KMS-11 (cell line): ENCODE measurements at regions not wholly inside any gene's neighbourhood (a gene's known extent, or its start where the extent isn't known, plus 50 kb on each side); places are given as distances from the start of the nearest gene placed in this dataset.

Experiments
- H2AFZ ChIP-seq: fragments of 200-600 bp; sonication (generic); 2 replicates; pipeline ENCODE4 v1.6.1; 2016; ENCODE audit warnings: antibody characterized with exemption, mixed run types, low read depth
- H3K27ac ChIP-seq: fragments of 200-600 bp; sonication (generic); 2 replicates; pipeline ENCODE4 v1.6.1; 2016; ENCODE audit warnings: mild to moderate bottlenecking, mixed run types
- H3K27me3 ChIP-seq: fragments of 200-600 bp; sonication (generic); 2 replicates; pipeline ENCODE4 v1.6.1; 2017; ENCODE audit warnings: mild to moderate bottlenecking, low read depth, mixed run types, moderate library complexity; ENCODE audit not compliant: insufficient read depth
- H3K36me3 ChIP-seq: fragments of 200-600 bp; sonication (generic); 2 replicates; pipeline ENCODE4 v1.6.1; 2017; ENCODE audit warnings: mild to moderate bottlenecking, mixed run types; ENCODE audit not compliant: insufficient read depth
- H3K4me1 ChIP-seq: fragments of 200-600 bp; sonication (generic); 2 replicates; pipeline ENCODE4 v1.6.1; 2016; ENCODE audit warnings: mild to moderate bottlenecking, low read depth, mixed run types; ENCODE audit not compliant: poor library complexity, severe bottlenecking
- H3K4me2 ChIP-seq: fragments of 200-600 bp; sonication (generic); 2 replicates; pipeline ENCODE4 v1.7.0; 2016; ENCODE audit warnings: mild to moderate bottlenecking, mixed run types
- H3K4me3 ChIP-seq: fragments of 200-600 bp; sonication (generic); IDR thresholded peaks from 2 replicates; pipeline ENCODE4 v1.6.1; 2017; ENCODE audit warnings: low read depth, low read length, mixed read lengths; ENCODE audit not compliant: insufficient read depth
- H3K79me2 ChIP-seq: fragments of 200-600 bp; sonication (generic); 2 replicates; pipeline ENCODE4 v1.6.1; 2016; ENCODE audit warnings: low read depth, mixed run types; ENCODE audit not compliant: insufficient read depth
- H3K9ac ChIP-seq: fragments of 200-600 bp; sonication (generic); 2 replicates; pipeline ENCODE4 v1.6.1; 2016; ENCODE audit warnings: mild to moderate bottlenecking, mixed run types
- H4K20me1 ChIP-seq: fragments of 200-600 bp; sonication (generic); 2 replicates; pipeline ENCODE4 v1.6.1; 2016; ENCODE audit warnings: mild to moderate bottlenecking, mixed run types; ENCODE audit not compliant: insufficient read depth
- CTCF ChIP-seq: fragments of 200-600 bp; sonication (generic); conservative IDR thresholded peaks from 2 replicates; pipeline ENCODE4 v1.6.1; 2017; ENCODE audit warnings: low read depth, mild to moderate bottlenecking, antibody characterized with exemption, low read length, moderate library complexity, mixed read lengths

- Histone ChIP-seq H3K27me3 (no peaks in the 10 kb centered on the region), H4K20me1 (no peaks in the 10 kb centered on the region), H3K27ac (no peak overlapping the region), H2AFZ (no peak overlapping the region), H3K4me3 (no peak overlapping the region), H3K9ac (no peak overlapping the region), H3K4me2 (no peak overlapping the region), H3K36me3 (no peaks in the 10 kb centered on the region), H3K4me1 (peaks cover 23% of the 10 kb centered on the region), H3K79me2 (no peaks in the 10 kb centered on the region)
- no peak for TF ChIP-seq CTCF
Observed at GRCh38 chr4:155607481-155607880, 59.2 kb upstream of the GUCY1A1 start.

- no peak overlapping the region for H3K4me3 ChIP-seq
- no peaks in the 10 kb centered on the region for H4K20me1 ChIP-seq
- TF ChIP-seq CTCF: no peak
- H3K27me3 ChIP-seq: no peaks in the 10 kb centered on the region
- H3K27ac ChIP-seq: no peak overlapping the region
- peaks cover 23% of the 10 kb centered on the region for H3K4me1 ChIP-seq
- H3K36me3 ChIP-seq: no peaks in the 10 kb centered on the region
- H3K79me2 ChIP-seq: no peaks in the 10 kb centered on the region
- no peak overlapping the region for H3K9ac ChIP-seq
- no peak overlapping the region for H3K4me2 ChIP-seq
- no peak overlapping the region for H2AFZ ChIP-seq
Observed at GRCh38 chr4:155604718-155605626, 61.7 kb upstream of the GUCY1A1 start.

- Histone ChIP-seq H4K20me1 (no peaks in the 10 kb centered on the region), H2AFZ (no peak overlapping the region), H3K4me3 (no peak overlapping the region), H3K4me2 (no peak overlapping the region), H3K9ac (no peak overlapping the region), H3K79me2 (no peaks in the 10 kb centered on the region), H3K4me1 (peaks cover 17% of the 10 kb centered on the region), H3K27ac (no peak overlapping the region), H3K36me3 (no peaks in the 10 kb centered on the region), H3K27me3 (no peaks in the 10 kb centered on the region)
- no peak for TF ChIP-seq CTCF
Observed at GRCh38 chr4:155603360-155603891, 63.2 kb upstream of the GUCY1A1 start.

GRCh38 chr4:155602351-155603140 is 64.1 kb upstream of the GUCY1A1 start:
- Histone ChIP-seq H3K27me3 (no peaks in the 10 kb centered on the region), H3K27ac (no peak overlapping the region), H3K79me2 (no peaks in the 10 kb centered on the region), H3K4me1 (peaks cover 16% of the 10 kb centered on the region), H4K20me1 (no peaks in the 10 kb centered on the region), H3K4me2 (no peak overlapping the region), H2AFZ (no peak overlapping the region), H3K4me3 (no peak overlapping the region), H3K36me3 (no peaks in the 10 kb centered on the region), H3K9ac (no peak overlapping the region)
- no peak for TF ChIP-seq CTCF
